SK-N-SH treated with all-trans-retinoic acid at 6 μM for 48 hours (cell line): ENCODE measurements at regions not wholly inside any gene's neighbourhood (a gene's known extent, or its start where the extent isn't known, plus 50 kb on each side); places are given as distances from the start of the nearest gene placed in this dataset.

Experiments
- ATAC-seq: fragments of 200-7000 bp; cut with Tn5 transposase; 3 replicates; pipeline ENCODE4 v1.9.1; 2020; ENCODE audit warnings: mild to moderate bottlenecking, moderate library complexity
- BACH2 ChIP-seq: fragments of 250-450 bp; sonication (Bioruptor Pico); IDR thresholded peaks from 2 replicates; pipeline ENCODE4 v1.9.0; 2021; ENCODE audit warnings: mild to moderate bottlenecking, borderline replicate concordance
- CSDC2 ChIP-seq: fragments of 250-450 bp; sonication (Bioruptor Pico); IDR thresholded peaks from 2 replicates; pipeline ENCODE4 v1.5.0; 2020; ENCODE audit warnings: mild to moderate bottlenecking, moderate library complexity
- CSRNP3 ChIP-seq: fragments of 250-450 bp; sonication (Bioruptor Pico); IDR thresholded peaks from 2 replicates; pipeline ENCODE4 v1.5.1; 2021; ENCODE audit warnings: mild to moderate bottlenecking, moderate library complexity
- ESRRG ChIP-seq: fragments of 250-450 bp; sonication (Bioruptor Pico); IDR thresholded peaks from 2 replicates; pipeline ENCODE4 v1.6.1; 2021; ENCODE audit warnings: mild to moderate bottlenecking
- GLIS3 ChIP-seq: fragments of 250-450 bp; sonication (Bioruptor Pico); IDR thresholded peaks from 2 replicates; pipeline ENCODE4 v1.5.0; 2020; ENCODE audit warnings: mild to moderate bottlenecking, moderate library complexity
- ISL1 ChIP-seq: fragments of 250-450 bp; sonication (Bioruptor Pico); IDR thresholded peaks from 2 replicates; pipeline ENCODE4 v2.1.2; 2022; ENCODE audit warnings: mild to moderate bottlenecking, moderate library complexity
- OSR1 ChIP-seq: fragments of 250-450 bp; sonication (Bioruptor Pico); IDR thresholded peaks from 2 replicates; pipeline ENCODE4 v1.8.0; 2022; ENCODE audit warnings: moderate library complexity, mild to moderate bottlenecking, inconsistent platforms
- PATZ1 ChIP-seq: fragments of 250-450 bp; sonication (Bioruptor Pico); IDR thresholded peaks from 2 replicates; pipeline ENCODE4 v1.8.0; 2020; ENCODE audit warnings: mild to moderate bottlenecking, moderate library complexity, borderline replicate concordance
- POU6F1 ChIP-seq: fragments of 250-450 bp; sonication (Bioruptor Pico); IDR thresholded peaks from 2 replicates; pipeline ENCODE4 v1.8.0; 2021; ENCODE audit warnings: low read depth, mild to moderate bottlenecking, moderate library complexity, borderline replicate concordance
- RARB ChIP-seq: fragments of 250-450 bp; sonication (Bioruptor Pico); IDR thresholded peaks from 2 replicates; pipeline ENCODE4 v1.8.0; 2021; ENCODE audit warnings: mild to moderate bottlenecking, moderate library complexity
- TCF4 ChIP-seq: fragments of 250-450 bp; sonication (Bioruptor Pico); IDR thresholded peaks from 2 replicates; pipeline ENCODE4 v1.8.0; 2021; ENCODE audit warnings: mild to moderate bottlenecking, moderate library complexity, borderline replicate concordance
- TOX ChIP-seq: fragments of 250-450 bp; sonication (Bioruptor Pico); IDR thresholded peaks from 2 replicates; pipeline ENCODE4 v1.8.0; 2021; ENCODE audit warnings: mild to moderate bottlenecking, moderate library complexity, borderline replicate concordance
- TSHZ2 ChIP-seq: fragments of 250-450 bp; sonication (Bioruptor Pico); IDR thresholded peaks from 2 replicates; pipeline ENCODE4 v1.5.0; 2020; ENCODE audit warnings: mild to moderate bottlenecking, moderate library complexity
- ZC3H10 ChIP-seq: fragments of 250-450 bp; sonication (Bioruptor Pico); IDR thresholded peaks from 2 replicates; pipeline ENCODE4 v1.5.1; 2021; ENCODE audit warnings: mild to moderate bottlenecking, moderate library complexity
- ZFP3 ChIP-seq: fragments of 250-450 bp; sonication (Bioruptor Pico); IDR thresholded peaks from 2 replicates; pipeline ENCODE4 v1.5.0; 2020; ENCODE audit warnings: mild to moderate bottlenecking, moderate library complexity
- ZFP30 ChIP-seq: fragments of 450-650 bp; formaldehyde crosslinking; IDR thresholded peaks from 2 replicates; pipeline ENCODE4 v1.5.0; 2022; ENCODE audit warnings: mild to moderate bottlenecking, moderate library complexity
- ZNF565 ChIP-seq: fragments of 450-650 bp; formaldehyde crosslinking; conservative IDR thresholded peaks from 2 replicates; pipeline ENCODE4 v1.5.0; 2020; ENCODE audit warnings: low read depth, mild to moderate bottlenecking, moderate library complexity
- ZNF70 ChIP-seq: fragments of 450-650 bp; formaldehyde crosslinking; IDR thresholded peaks from 2 replicates; pipeline ENCODE4 v1.5.0; 2020; ENCODE audit warnings: mild to moderate bottlenecking, moderate library complexity

- ATAC-seq, result no peak
- no peak for TF ChIP-seq ISL1 (CRISPR knock-in tag)
- TF ChIP-seq ESRRG (CRISPR knock-in tag), result no peak
- TF ChIP-seq CSDC2 (CRISPR knock-in tag), result no peak
- TF ChIP-seq RARB, result no peak
- TF ChIP-seq POU6F1, result no peak
- TF ChIP-seq TSHZ2 (CRISPR knock-in tag), result no peak
- TF ChIP-seq OSR1 (CRISPR knock-in tag), result no peak
- TF ChIP-seq BACH2 (CRISPR knock-in tag), result no peak
- no peak for TF ChIP-seq ZC3H10
- no peak for TF ChIP-seq TOX (CRISPR knock-in tag)
- no peak for TF ChIP-seq ZFP30 (CRISPR knock-in tag)
- TF ChIP-seq ZNF70 (CRISPR knock-in tag), result no peak
Observed at GRCh38 chr10:70943841-70944466, 55.6 kb upstream of the PCBD1 start.

- no peak for ATAC-seq
- no peak for TF ChIP-seq ZNF70 (CRISPR knock-in tag)
- no peak for TF ChIP-seq GLIS3
- no peak for TF ChIP-seq BACH2 (CRISPR knock-in tag)
- TF ChIP-seq POU6F1, result no peak
- TF ChIP-seq ZFP30 (CRISPR knock-in tag), result no peak
Observed at GRCh38 chr10:70950037-70950436, 61.7 kb upstream of the PCBD1 start.

- TF ChIP-seq BACH2 (CRISPR knock-in tag) (no peak), ZNF565 (no peak), ZFP3 (CRISPR knock-in tag) (no peak), CSRNP3 (CRISPR knock-in tag) (no peak), TOX (CRISPR knock-in tag) (no peak), ZNF70 (CRISPR knock-in tag) (no peak), PATZ1 (no peak)
- ATAC-seq, result no peak
Observed at GRCh38 chr10:70950801-70951200, 62.4 kb upstream of the PCBD1 start.

- no peak for ATAC-seq
- no peak for TF ChIP-seq PATZ1
- TF ChIP-seq ZC3H10, result no peak
- TF ChIP-seq RARB, result no peak
- no peak for TF ChIP-seq OSR1 (CRISPR knock-in tag)
- no peak for TF ChIP-seq ISL1 (CRISPR knock-in tag)
- no peak for TF ChIP-seq TCF4 (CRISPR knock-in tag)
- TF ChIP-seq ESRRG (CRISPR knock-in tag), result no peak
- no peak for TF ChIP-seq TSHZ2 (CRISPR knock-in tag)
- no peak for TF ChIP-seq TOX (CRISPR knock-in tag)
- TF ChIP-seq ZNF70 (CRISPR knock-in tag), result no peak
- no peak for TF ChIP-seq ZFP3 (CRISPR knock-in tag)
- TF ChIP-seq, all 23 proteins: peak for 0
Observed at GRCh38 chr10:70952401-70952800, 64.0 kb upstream of the PCBD1 start.
